GM19467 (cell line): ENCODE measurements at regions not wholly inside any gene's neighbourhood (a gene's known extent, or its start where the extent isn't known, plus 50 kb on each side); places are given as distances from the start of the nearest gene placed in this dataset.

ENCODE experiments used
- ATAC-seq: cut with Tn5 transposase; IDR thresholded peaks from one replicate; pipeline ENCODE4 v1.9.1; 2021; ENCODE audit warnings: mild to moderate bottlenecking, moderate library complexity; ENCODE audit not compliant: unreplicated experiment

- ATAC-seq, result no peak
Observed at GRCh38 chr7:17722798-17723197, 217.5 kb downstream of the SNX13 start.

DNA sequence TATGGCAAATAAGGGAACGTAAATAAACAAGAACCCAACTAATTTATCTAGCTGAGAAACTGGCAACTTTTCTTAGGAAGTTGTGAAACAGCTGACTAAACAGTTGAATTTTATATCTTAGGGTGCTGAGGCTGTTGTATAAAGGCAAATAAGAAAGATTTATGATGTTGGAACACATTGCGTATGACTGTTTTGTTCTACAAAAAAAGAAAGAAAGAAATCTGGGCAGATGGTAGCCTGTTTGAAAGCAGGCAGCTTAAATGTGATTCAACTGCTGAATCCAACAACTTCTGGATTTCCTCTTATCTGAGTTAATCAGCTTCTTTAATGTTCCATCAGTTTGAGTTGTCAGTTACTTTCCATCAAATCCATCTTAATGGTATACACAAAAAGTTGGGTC is 214.5 kb downstream of the SNX13 start:
- ATAC-seq, result no peak

- no peak for ATAC-seq
Observed at GRCh38 chr7:17732083-17732482, 208.2 kb downstream of the SNX13 start.
